Aorta (tissue), 5 donors: ENCODE measurements at regions not wholly inside any gene's neighbourhood (a gene's known extent, or its start where the extent isn't known, plus 50 kb on each side); places are given as distances from the start of the nearest gene placed in this dataset.

Experiments used
- ATAC-seq: fragments of 200-7000 bp; cut with Tn5 transposase; one replicate; pipeline ENCODE4 v1.9.1; 2022; ENCODE audit warnings: moderate library complexity; ENCODE audit not compliant: low FRiP score
- DNase-seq, 2 donors: peaks; one replicate each; pipeline ENCODE4 v3.0.0-alpha.2; 2020
- H3K27ac ChIP-seq, 2 donors: one replicate each; pipeline ENCODE4 v1.5.1; 2013; ENCODE audit warnings: low read length in 2 of 2, mild to moderate bottlenecking in 2 of 2, moderate library complexity in 2 of 2, control low read depth in 1 of 2, inconsistent platforms in 1 of 2, low read depth in 1 of 2
- H3K27me3 ChIP-seq, 2 donors: one replicate each; pipeline ENCODE4 v1.6.1; 2013; ENCODE audit warnings: control low read depth in 1 of 2, low read length in 1 of 2, mild to moderate bottlenecking in 1 of 2, moderate library complexity in 1 of 2; ENCODE audit not compliant: insufficient read depth in 2 of 2, control insufficient read depth in 1 of 2
- H3K36me3 ChIP-seq, 2 donors: one replicate each; pipeline ENCODE4 v1.6.1; 2013; ENCODE audit warnings: control low read depth in 1 of 2, low read length in 1 of 2, mild to moderate bottlenecking in 1 of 2; ENCODE audit not compliant: insufficient read depth in 2 of 2, control insufficient read depth in 1 of 2
- H3K4me1 ChIP-seq, 2 donors: one replicate each; pipeline ENCODE4 v1.6.1; 2013; ENCODE audit warnings: low read length in 2 of 2, control low read depth in 1 of 2, mild to moderate bottlenecking in 1 of 2, moderate library complexity in 1 of 2; ENCODE audit not compliant: insufficient read depth in 2 of 2, control insufficient read depth in 1 of 2
- H3K4me3 ChIP-seq, 2 donors: one replicate each; pipeline ENCODE4 v1.5.1; 2013; ENCODE audit warnings: low read length in 2 of 2, control low read depth in 1 of 2, mild to moderate bottlenecking in 1 of 2
- H3K9me3 ChIP-seq: one replicate; pipeline ENCODE4 v1.6.1; 2013; ENCODE audit warnings: mild to moderate bottlenecking, low read length; ENCODE audit not compliant: control insufficient read depth
- WGBS, 2 donors: extraction: QIAGEN DNeasy Blood & Tissue Kit; methylation state at CpG; one replicate each; pipeline ENCODE4 v1.1.7; 2013; 5-methylcytosine and 5-hydroxymethylcytosine counted together
- intact Hi-C, 2 donors: fragments of 100-400 bp; cut with DNase I; formaldehyde crosslinking; loops; one replicate each; pipeline versions ENCODE4 v1.14.2 to v1.15.0; 2022
- donor health status: healthy with polysubstance abuse.
- donor health status: Bipolar disorder and iron deficiency.
- donor health status: DM: no; HTN: no; CAD: no.
- donor health status: DM: no; HTN: no; CAD: no.
- donor health status: DM: yes; HTN: yes; CAD: no.

GRCh38 chr10:46236546-46236887 lies 50.3 kb upstream of the ANTXRL start:
- ATAC-seq (no peak), DNase-seq (peak in 1 of 2 donors; percentile 12)
- intact Hi-C loops: no loop called here
- H3K36me3 ChIP-seq: no peaks in the 10 kb centered on the region
- H3K27me3 ChIP-seq: no peaks in the 10 kb centered on the region
- WGBS, 2 donors: 94 to 95% methylated on average over 2 of the region's 2 CpGs
- H3K27ac ChIP-seq: no peak overlapping the region
- no peaks in the 10 kb centered on the region for H3K4me1 ChIP-seq
- H3K9me3 ChIP-seq: no peaks in the 10 kb centered on the region
- no peak overlapping the region for H3K4me3 ChIP-seq

GRCh38 chr10:46236941-46237681 lies 49.7 kb upstream of the ANTXRL start:
- Histone ChIP-seq H3K36me3 (no peaks in the 10 kb centered on the region), H3K4me3 (no peak overlapping the region), H3K4me1 (no peaks in the 10 kb centered on the region), H3K9me3 (no peaks in the 10 kb centered on the region), H3K27ac (no peak overlapping the region), H3K27me3 (no peaks in the 10 kb centered on the region)
- WGBS, 2 donors: 98 to 100% methylated on average over 5 of the region's 5 CpGs
- intact Hi-C loops: no loop called here
- no peak for ATAC-seq
- peak; percentile 23 to 53 for DNase-seq
